ENCODE measurements at regions not wholly inside any gene's neighbourhood (a gene's known extent, or its start where the extent isn't known, plus 50 kb on each side); places are given as distances from the start of the nearest gene placed in this dataset.

- TF ChIP-seq CTCF (IDR thresholded peaks at IDR 0.05): no peak
Observed at GRCh38 chr17:54505404-54505803, 395.2 kb upstream of the TOM1L1 start.

DNA sequence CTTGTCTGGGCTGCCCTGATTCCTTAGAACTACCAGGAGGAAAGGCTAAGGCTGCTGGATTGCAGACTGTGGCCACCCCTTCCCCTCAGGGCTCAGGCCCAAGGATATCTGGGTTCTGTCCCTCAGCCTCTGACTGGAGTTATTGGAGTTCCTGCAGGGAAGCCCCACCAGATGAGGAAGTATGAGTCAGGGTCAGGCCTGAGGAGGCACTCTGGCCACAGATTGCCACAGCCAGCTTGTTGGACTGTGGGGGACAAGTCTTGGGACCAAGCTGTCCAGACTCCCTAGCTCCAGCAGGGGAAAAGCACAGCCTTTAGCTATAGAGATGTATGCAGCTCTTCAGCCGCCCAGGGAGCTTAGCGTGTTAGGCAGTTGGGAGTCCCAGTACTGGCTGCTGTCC lies 381.9 kb upstream of the TOM1L1 start:
- ATAC-seq (ENCODE audit: low FRiP score): no peak
- TF ChIP-seq CTCF (IDR thresholded peaks at IDR 0.05): no peak
- no peak for DNase-seq (ENCODE audit: low spot score)

More at GRCh38 chr17:54505404-54505803, 395.2 kb upstream of the TOM1L1 start:
- ATAC-seq (ENCODE audit: low FRiP score) (no peak), DNase-seq (ENCODE audit: low spot score) (no peak)

DNA sequence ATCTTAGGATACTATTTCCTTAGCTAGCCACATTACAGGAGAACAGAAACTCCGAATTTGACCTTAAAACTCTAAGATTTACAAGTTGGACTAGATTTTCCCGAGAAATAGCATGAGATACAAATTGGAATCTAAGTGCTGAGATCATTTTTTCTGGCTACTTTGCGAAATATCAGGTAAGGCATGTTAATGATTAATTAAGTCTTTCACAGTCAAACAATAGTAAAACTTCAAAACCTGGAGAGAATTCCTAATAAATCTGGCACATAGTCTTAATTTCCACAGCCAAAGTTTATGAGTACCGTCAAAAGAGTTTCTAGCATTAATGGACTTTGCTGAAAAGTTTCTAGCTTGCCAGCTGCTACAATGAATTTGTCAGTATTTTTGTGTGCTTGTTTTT lies 379.5 kb upstream of the TOM1L1 start:
- ATAC-seq (ENCODE audit: low FRiP score) (no peak), DNase-seq (ENCODE audit: low spot score) (no peak)
- TF ChIP-seq CTCF (IDR thresholded peaks at IDR 0.05): no peak

DNA sequence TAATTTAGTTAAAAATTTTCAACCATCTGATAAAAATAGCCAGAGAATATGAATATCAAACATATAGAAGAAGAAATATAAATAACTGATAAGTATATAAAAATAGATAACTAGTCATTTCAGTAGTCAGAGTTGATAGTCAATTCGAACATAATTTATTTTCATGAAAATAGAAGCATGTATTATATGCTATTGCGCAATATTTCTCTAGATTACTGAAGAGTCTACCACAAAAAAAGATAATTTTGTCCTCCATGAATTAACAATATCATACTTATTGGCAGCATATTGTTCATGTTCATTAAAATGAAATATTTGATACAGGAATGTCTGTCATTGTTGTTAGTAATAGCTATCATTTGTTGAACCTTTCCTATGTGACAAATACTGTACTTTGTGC lies 376.2 kb upstream of the TOM1L1 start:
- TF ChIP-seq CTCF (IDR thresholded peaks at IDR 0.05): no peak
- ATAC-seq (ENCODE audit: low FRiP score) (no peak), DNase-seq (ENCODE audit: low spot score) (no peak)

DNA sequence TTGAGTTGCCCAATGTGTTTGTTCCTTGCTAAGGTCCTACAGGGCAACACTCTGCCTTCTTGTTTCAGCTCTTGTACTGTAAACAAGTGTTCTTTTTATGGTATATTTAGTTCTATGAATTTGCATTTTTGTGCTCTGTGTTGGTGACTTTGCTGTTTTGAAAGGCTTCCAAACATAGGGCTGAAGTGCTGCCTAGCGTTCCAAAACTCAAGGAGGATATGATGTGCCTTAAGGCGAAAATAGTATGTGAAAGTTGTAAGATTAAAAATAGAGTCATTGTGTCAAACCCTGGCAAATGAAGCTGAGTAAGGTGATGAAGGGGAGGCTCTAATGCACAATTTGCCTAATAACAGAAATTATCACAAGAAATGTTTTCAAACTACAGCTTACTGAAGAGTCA lies 372.7 kb upstream of the TOM1L1 start:
- DNase-seq (ENCODE audit: low spot score) (no peak), ATAC-seq (ENCODE audit: low FRiP score) (no peak)
- TF ChIP-seq CTCF (IDR thresholded peaks at IDR 0.05): no peak

DNA sequence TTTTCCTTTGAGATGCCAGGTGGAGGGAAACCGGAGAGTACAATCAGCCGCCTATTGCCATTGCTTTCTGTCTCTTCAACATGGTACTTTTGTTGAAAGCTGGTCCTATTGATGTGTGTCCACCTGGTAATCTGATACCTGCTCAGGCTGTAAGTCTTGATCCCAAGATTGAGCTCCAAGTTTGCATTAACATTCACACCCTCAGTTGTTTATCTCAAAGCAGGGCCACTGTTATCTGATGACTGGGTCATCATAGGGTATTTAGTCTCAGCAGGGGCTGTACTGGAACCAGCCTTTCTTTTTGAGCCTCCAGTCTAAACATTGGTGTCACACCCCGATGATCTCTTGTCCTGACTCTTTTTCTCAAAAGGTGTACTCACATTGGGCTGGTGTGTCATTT lies 370.3 kb upstream of the TOM1L1 start:
- TF ChIP-seq CTCF (IDR thresholded peaks at IDR 0.05): no peak

DNA sequence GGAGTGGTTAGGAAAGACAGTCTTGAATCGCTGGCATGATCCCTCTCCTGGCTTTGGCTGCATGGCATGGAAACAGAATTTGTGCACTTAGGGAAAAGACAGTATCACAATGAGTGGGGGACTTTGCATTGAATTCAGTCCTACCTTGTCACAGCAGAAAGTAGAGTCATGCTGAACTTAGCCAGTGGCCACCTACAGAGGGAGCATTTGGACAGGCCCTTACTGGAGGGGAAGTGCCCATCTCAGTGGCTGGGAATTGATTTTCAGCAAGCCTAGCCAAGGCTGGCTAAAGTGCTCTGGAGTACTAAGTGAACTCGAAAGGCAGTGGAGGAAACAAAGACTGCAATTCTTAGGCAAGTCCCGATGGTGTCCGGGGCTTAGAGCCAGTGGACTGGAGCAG lies 364.3 kb upstream of the TOM1L1 start:
- TF ChIP-seq CTCF (IDR thresholded peaks at IDR 0.05): no peak
- ATAC-seq (ENCODE audit: low FRiP score) (no peak), DNase-seq (ENCODE audit: low spot score) (no peak)

More for the DNA sequence above, 370.3 kb upstream of the TOM1L1 start:
- ATAC-seq (ENCODE audit: low FRiP score): no peak
- DNase-seq (ENCODE audit: low spot score): no peak

Data from omental fat pad (tissue), 3 donors.